ENCODE measurements at regions not wholly inside any gene's neighbourhood (a gene's known extent, or its start where the extent isn't known, plus 50 kb on each side); places are given as distances from the start of the nearest gene placed in this dataset.
"Not testable (repeated sequence)": the region's sequence is repeated elsewhere in the genome, so short reads cannot be mapped to it uniquely, and the experiment has no call there.

DNA sequence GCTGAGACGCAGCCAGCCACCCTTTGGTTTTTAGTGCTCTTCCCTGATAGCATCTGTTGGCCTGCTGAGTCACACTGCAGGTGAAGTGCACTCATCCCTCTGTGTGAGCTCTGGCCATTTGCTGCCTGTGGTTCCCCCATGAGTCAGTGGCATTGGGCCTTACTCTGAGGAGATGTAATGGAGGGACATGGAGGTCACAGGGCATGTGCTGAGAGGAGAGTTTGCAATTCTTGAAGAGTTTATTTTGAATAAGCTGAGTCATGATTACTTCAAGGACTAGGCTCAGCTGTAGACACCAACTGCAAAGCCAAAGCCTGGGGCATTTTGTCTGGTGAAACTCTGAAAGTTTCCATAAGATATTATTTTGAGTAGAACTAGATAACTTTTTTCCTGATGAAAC lies 200.3 kb downstream of the BCL2L11 start:
- H3K9me3 ChIP-seq (ENCODE audit: control insufficient read depth, insufficient read depth, low read length); POLR2A ChIA-PET; CTCF ChIA-PET; H3K4me3 ChIP-seq (ENCODE audit: low read depth, low read length); H3K27me3 ChIP-seq (ENCODE audit: control insufficient read depth, insufficient read depth, low read length); H3K27ac ChIP-seq (ENCODE audit: low read depth, low read length): not testable (repeated sequence)
- peak; percentile 81 for DNase-seq (ENCODE audit: low read depth, low spot score)

DNA sequence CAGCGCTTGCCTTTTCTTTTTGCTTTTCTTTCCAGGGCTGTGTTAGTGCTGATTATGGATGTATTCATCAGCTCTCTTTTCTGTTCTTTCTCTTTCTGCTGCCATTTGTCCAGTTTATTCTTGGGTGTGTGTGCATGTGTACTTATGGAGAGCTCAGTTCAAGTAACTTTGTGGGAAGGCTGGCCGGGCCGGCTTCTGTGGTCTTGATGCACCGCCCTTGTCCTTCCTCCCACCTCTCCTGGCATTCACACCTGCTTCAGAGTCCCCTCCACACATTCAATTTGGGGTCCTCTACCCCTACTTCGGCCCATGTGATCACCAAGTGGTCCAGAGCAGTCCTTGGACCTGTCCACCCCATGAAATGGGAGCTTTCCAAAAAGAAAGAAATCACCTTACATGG lies 202.7 kb downstream of the BCL2L11 start:
- H3K4me3 ChIP-seq (ENCODE audit: low read depth, low read length); CTCF ChIA-PET; H3K27ac ChIP-seq (ENCODE audit: low read depth, low read length); H3K9me3 ChIP-seq (ENCODE audit: control insufficient read depth, insufficient read depth, low read length); H3K27me3 ChIP-seq (ENCODE audit: control insufficient read depth, insufficient read depth, low read length); POLR2A ChIA-PET; DNase-seq (ENCODE audit: low read depth, low spot score): not testable (repeated sequence)

DNA sequence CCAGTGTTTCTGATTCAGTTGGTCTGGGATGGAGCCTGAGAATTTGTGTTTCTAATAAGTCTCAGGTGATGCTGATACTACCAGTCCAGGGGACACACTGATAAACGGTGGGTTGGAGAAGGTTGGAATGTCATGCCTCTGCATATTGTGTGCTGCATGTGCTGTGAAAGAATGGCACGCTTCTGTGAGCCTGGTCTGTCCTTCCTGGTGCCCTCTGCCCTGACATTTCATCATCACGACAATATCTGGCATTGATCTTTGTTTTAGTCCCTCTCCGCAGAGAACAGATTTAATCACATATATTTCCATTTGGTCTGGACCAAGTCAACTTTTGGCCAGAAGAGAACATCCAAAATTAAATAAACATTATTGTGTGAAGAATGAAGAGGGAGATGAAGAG lies 207.0 kb downstream of the BCL2L11 start:
- DNase-seq (ENCODE audit: low read depth, low spot score); CTCF ChIA-PET; H3K9me3 ChIP-seq (ENCODE audit: control insufficient read depth, insufficient read depth, low read length); POLR2A ChIA-PET; H3K4me3 ChIP-seq (ENCODE audit: low read depth, low read length); H3K27me3 ChIP-seq (ENCODE audit: control insufficient read depth, insufficient read depth, low read length); H3K27ac ChIP-seq (ENCODE audit: low read depth, low read length): not testable (repeated sequence)

- H3K27ac ChIP-seq (ENCODE audit: low read depth, low read length); H3K4me3 ChIP-seq (ENCODE audit: low read depth, low read length); CTCF ChIA-PET; DNase-seq (ENCODE audit: low read depth, low spot score); H3K27me3 ChIP-seq (ENCODE audit: control insufficient read depth, insufficient read depth, low read length); H3K9me3 ChIP-seq (ENCODE audit: control insufficient read depth, insufficient read depth, low read length); POLR2A ChIA-PET: not testable (repeated sequence)
Measured at GRCh38 chr2:111329309-111329708, 208.6 kb downstream of the BCL2L11 start.

DNA sequence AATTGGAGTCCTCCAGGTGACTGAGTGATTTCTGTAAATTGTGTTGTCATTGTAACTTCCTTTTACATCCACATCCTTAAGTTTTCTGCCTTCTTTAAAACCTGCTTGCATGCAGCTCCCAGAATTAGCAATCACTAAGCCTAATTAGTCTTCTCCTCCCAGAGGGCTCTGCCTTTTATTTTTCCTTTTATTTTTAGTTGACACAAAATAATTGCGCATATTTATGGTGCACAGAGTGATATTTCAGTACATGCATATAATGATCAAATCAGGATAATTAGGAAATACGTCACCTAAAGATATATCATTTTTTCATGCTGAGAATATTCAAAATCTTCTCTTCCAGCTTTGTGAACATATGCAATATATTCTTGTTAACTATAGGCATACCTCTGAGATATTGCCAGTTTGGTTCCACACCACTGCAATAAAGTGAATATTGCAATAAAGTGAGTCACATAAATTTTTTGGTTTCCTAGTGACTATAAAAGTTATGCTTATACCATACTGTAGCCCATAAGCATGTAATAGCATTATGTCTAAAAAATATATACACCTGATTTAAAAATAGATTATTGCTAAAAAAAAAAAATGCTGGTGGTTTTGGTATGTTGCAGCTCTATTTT lies 210.5 kb downstream of the BCL2L11 start:
- POLR2A ChIA-PET; H3K4me3 ChIP-seq (ENCODE audit: low read depth, low read length); H3K27me3 ChIP-seq (ENCODE audit: control insufficient read depth, insufficient read depth, low read length); CTCF ChIA-PET; DNase-seq (ENCODE audit: low read depth, low spot score); H3K27ac ChIP-seq (ENCODE audit: low read depth, low read length); H3K9me3 ChIP-seq (ENCODE audit: control insufficient read depth, insufficient read depth, low read length): not testable (repeated sequence)

DNA sequence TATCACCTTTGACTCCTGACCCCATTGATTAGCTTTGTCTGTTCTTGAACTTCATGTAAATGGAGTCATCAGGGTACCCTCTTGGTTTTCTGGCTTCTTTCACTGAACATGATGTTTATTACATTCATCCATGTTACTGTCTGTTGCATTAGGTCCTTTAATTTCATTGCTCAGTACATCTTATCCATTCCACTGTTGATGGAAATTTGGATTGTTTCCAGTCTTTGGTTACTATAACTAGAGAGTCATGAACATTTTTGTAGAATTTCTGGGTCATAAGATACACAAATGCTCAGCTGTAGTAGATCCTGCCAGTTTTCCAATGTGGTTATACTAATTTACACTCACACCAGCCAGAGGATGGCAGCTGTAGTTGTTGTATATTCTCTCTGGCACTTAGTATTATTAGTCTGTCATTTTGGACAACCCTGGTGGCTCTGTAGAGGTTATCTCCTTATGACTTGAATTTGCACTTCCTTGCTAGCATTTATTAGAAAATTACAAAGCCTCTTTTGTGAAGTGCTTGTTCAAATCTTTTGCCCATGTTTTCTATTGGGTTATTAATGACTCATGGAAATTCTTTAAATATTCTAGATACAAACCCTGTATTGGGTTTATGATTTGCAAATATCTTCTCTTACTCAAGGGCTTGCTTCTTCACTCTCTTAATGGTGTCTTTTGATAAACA lies 214.7 kb downstream of the BCL2L11 start:
- DNase-seq (ENCODE audit: low read depth, low spot score); H3K9me3 ChIP-seq (ENCODE audit: control insufficient read depth, insufficient read depth, low read length); CTCF ChIA-PET; H3K27me3 ChIP-seq (ENCODE audit: control insufficient read depth, insufficient read depth, low read length); H3K4me3 ChIP-seq (ENCODE audit: low read depth, low read length); H3K27ac ChIP-seq (ENCODE audit: low read depth, low read length); POLR2A ChIA-PET: not testable (repeated sequence)

GRCh38 chr2:111338474-111338873 lies 217.8 kb downstream of the BCL2L11 start:
- H3K4me3 ChIP-seq (ENCODE audit: low read depth, low read length); POLR2A ChIA-PET; H3K27ac ChIP-seq (ENCODE audit: low read depth, low read length); H3K9me3 ChIP-seq (ENCODE audit: control insufficient read depth, insufficient read depth, low read length); H3K27me3 ChIP-seq (ENCODE audit: control insufficient read depth, insufficient read depth, low read length); DNase-seq (ENCODE audit: low read depth, low spot score); CTCF ChIA-PET: not testable (repeated sequence)

GRCh38 chr2:111339476-111339875 lies 218.8 kb downstream of the BCL2L11 start:
- H3K27me3 ChIP-seq (ENCODE audit: control insufficient read depth, insufficient read depth, low read length); H3K27ac ChIP-seq (ENCODE audit: low read depth, low read length); POLR2A ChIA-PET; H3K4me3 ChIP-seq (ENCODE audit: low read depth, low read length); DNase-seq (ENCODE audit: low read depth, low spot score); CTCF ChIA-PET; H3K9me3 ChIP-seq (ENCODE audit: control insufficient read depth, insufficient read depth, low read length): not testable (repeated sequence)

GRCh38 chr2:111344590-111344989 lies 223.9 kb downstream of the BCL2L11 start:
- not testable (repeated sequence) for H3K27ac ChIP-seq (ENCODE audit: low read depth, low read length)

DNA sequence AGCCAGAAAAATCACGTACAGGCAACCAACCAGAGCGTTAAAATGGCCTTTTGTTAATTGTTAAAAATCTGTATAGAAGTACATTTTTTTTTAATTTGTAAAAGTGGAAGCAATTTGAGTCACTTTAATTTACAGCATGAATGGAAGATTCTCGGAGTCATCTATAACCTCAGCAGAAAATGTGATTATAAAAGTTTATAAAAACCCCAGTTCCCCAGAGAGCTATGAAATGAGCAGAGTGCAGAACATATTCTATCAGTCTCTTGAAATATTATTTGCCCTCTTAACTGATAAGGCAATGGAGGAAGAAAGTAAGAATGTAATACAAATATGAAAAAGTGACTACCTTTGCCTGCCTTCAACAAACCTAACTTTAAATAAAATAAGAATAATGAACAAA lies 224.7 kb downstream of the BCL2L11 start:
- H3K27ac ChIP-seq (ENCODE audit: low read depth, low read length); H3K27me3 ChIP-seq (ENCODE audit: control insufficient read depth, insufficient read depth, low read length); H3K9me3 ChIP-seq (ENCODE audit: control insufficient read depth, insufficient read depth, low read length); CTCF ChIA-PET; DNase-seq (ENCODE audit: low read depth, low spot score); POLR2A ChIA-PET; H3K4me3 ChIP-seq (ENCODE audit: low read depth, low read length): not testable (repeated sequence)

More at GRCh38 chr2:111344590-111344989, 223.9 kb downstream of the BCL2L11 start:
- H3K27me3 ChIP-seq (ENCODE audit: control insufficient read depth, insufficient read depth, low read length); H3K4me3 ChIP-seq (ENCODE audit: low read depth, low read length); CTCF ChIA-PET; DNase-seq (ENCODE audit: low read depth, low spot score); H3K9me3 ChIP-seq (ENCODE audit: control insufficient read depth, insufficient read depth, low read length); POLR2A ChIA-PET: not testable (repeated sequence)

DNA sequence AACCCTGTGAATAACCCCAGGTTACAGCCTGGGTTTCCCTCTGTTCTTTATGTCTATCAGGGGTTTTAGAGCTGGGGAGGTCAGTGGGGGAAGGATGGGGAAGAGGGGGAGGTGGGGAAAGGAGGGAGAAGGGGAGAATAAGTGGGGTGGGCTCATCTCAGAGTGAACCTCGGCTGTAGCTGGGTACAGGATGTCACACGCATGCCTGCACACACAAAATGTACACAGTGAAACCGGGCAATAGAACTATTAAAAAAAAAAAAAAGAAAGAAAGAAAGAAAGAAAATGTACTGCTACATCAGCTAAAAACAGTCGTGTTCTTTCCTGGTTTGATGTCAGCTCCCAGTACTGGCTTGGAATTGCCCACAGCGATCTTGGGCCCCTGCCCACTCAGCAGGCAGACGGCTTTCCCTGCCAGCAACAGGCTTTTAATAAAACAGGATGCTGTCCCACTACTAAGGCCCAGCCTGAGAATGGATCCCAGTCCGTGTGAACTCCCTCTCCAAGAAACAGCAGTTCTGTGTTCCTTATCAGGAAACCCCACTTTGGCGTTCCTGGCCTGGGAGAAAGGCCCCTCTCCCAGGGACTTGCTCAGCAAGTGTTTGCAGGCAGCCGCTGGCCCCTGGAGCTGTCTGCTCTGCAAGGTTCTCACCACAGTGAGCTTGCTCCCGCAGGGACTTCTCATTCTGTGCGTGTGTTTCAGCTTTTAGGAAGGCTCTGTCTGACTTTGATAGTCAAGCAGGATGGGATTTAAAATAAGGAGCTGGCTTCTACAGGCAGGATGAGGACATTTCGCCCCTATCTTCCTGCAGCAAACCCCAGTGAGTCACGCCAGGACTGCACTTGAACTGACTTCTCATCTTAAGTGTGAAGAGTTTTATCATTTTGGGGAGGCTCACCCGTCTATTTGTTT lies 225.6 kb downstream of the BCL2L11 start:
- DNase-seq (ENCODE audit: low read depth, low spot score); H3K4me3 ChIP-seq (ENCODE audit: low read depth, low read length); H3K9me3 ChIP-seq (ENCODE audit: control insufficient read depth, insufficient read depth, low read length); H3K27ac ChIP-seq (ENCODE audit: low read depth, low read length); POLR2A ChIA-PET; H3K27me3 ChIP-seq (ENCODE audit: control insufficient read depth, insufficient read depth, low read length); CTCF ChIA-PET: not testable (repeated sequence)

- H3K27me3 ChIP-seq (ENCODE audit: control insufficient read depth, insufficient read depth, low read length); DNase-seq (ENCODE audit: low read depth, low spot score); H3K27ac ChIP-seq (ENCODE audit: low read depth, low read length); H3K9me3 ChIP-seq (ENCODE audit: control insufficient read depth, insufficient read depth, low read length); H3K4me3 ChIP-seq (ENCODE audit: low read depth, low read length); CTCF ChIA-PET; POLR2A ChIA-PET: not testable (repeated sequence)
Measured at GRCh38 chr2:111347695-111348094, 227.0 kb downstream of the BCL2L11 start.
